ENCODE measurements at regions not wholly inside any gene's neighbourhood (a gene's known extent, or its start where the extent isn't known, plus 50 kb on each side); places are given as distances from the start of the nearest gene placed in this dataset.
"Not testable (repeated sequence)": the region's sequence is repeated elsewhere in the genome, so short reads cannot be mapped to it uniquely, and the experiment has no call there.

- H3K4me3 Mint-ChIP-seq, result no peak overlapping the region
- H3K27ac Mint-ChIP-seq (ENCODE audit: unreplicated experiment), result no peak overlapping the region
- no peaks in the 10 kb centered on the region for H3K36me3 Mint-ChIP-seq (ENCODE audit: low read depth)
- no peaks in the 10 kb centered on the region for H3K27me3 Mint-ChIP-seq (ENCODE audit: low read depth)
- H3K9me3 Mint-ChIP-seq, result peaks cover 7% of the 10 kb centered on the region
- DNase-seq (ENCODE audit: low read depth, low spot score), result no peak
- no peak for TF ChIP-seq CTCF (conservative IDR thresholded peaks at IDR 0.05)
- H3K4me1 Mint-ChIP-seq, result no peaks in the 10 kb centered on the region
Measured at GRCh38 chr3:26237036-26237682, 385.4 kb upstream of the LRRC3B start.

- not testable (repeated sequence) for H3K27me3 Mint-ChIP-seq (ENCODE audit: low read depth); H3K36me3 Mint-ChIP-seq (ENCODE audit: low read depth); H3K4me3 Mint-ChIP-seq; H3K4me1 Mint-ChIP-seq; H3K27ac Mint-ChIP-seq (ENCODE audit: unreplicated experiment); DNase-seq (ENCODE audit: low read depth, low spot score); H3K9me3 Mint-ChIP-seq
Measured at GRCh38 chr3:26244586-26244985, 378.0 kb upstream of the LRRC3B start.

- Mint-ChIP-seq H3K4me3 (no peak overlapping the region), H3K9me3 (no peaks in the 10 kb centered on the region), H3K36me3 (ENCODE audit: low read depth) (no peaks in the 10 kb centered on the region), H3K4me1 (no peaks in the 10 kb centered on the region), H3K27ac (ENCODE audit: unreplicated experiment) (no peak overlapping the region), H3K27me3 (ENCODE audit: low read depth) (no peaks in the 10 kb centered on the region)
- no peak for DNase-seq (ENCODE audit: low read depth, low spot score)
- TF ChIP-seq CTCF (conservative IDR thresholded peaks at IDR 0.05), result no peak
Measured at GRCh38 chr3:26245236-26245635, 377.3 kb upstream of the LRRC3B start.

- Mint-ChIP-seq H3K4me3 (no peak overlapping the region), H3K9me3 (no peaks in the 10 kb centered on the region), H3K4me1 (no peaks in the 10 kb centered on the region), H3K27me3 (ENCODE audit: low read depth) (no peaks in the 10 kb centered on the region), H3K27ac (ENCODE audit: unreplicated experiment) (no peak overlapping the region), H3K36me3 (ENCODE audit: low read depth) (no peaks in the 10 kb centered on the region)
- no peak for DNase-seq (ENCODE audit: low read depth, low spot score)
- TF ChIP-seq CTCF (conservative IDR thresholded peaks at IDR 0.05), result no peak
Measured at GRCh38 chr3:26246901-26247300, 375.7 kb upstream of the LRRC3B start.

- no peak for DNase-seq (ENCODE audit: low read depth, low spot score)
- Mint-ChIP-seq H3K36me3 (ENCODE audit: low read depth) (no peaks in the 10 kb centered on the region), H3K27ac (ENCODE audit: unreplicated experiment) (no peak overlapping the region), H3K27me3 (ENCODE audit: low read depth) (no peaks in the 10 kb centered on the region), H3K4me1 (no peaks in the 10 kb centered on the region), H3K9me3 (no peaks in the 10 kb centered on the region), H3K4me3 (no peak overlapping the region)
- TF ChIP-seq CTCF (conservative IDR thresholded peaks at IDR 0.05), result no peak
Measured at GRCh38 chr3:26247712-26248111, 374.9 kb upstream of the LRRC3B start.

- Mint-ChIP-seq H3K4me3 (no peak overlapping the region), H3K4me1 (no peaks in the 10 kb centered on the region), H3K27ac (ENCODE audit: unreplicated experiment) (no peak overlapping the region), H3K9me3 (no peaks in the 10 kb centered on the region), H3K27me3 (ENCODE audit: low read depth) (no peaks in the 10 kb centered on the region), H3K36me3 (ENCODE audit: low read depth) (no peaks in the 10 kb centered on the region)
- no peak for DNase-seq (ENCODE audit: low read depth, low spot score)
- TF ChIP-seq CTCF (conservative IDR thresholded peaks at IDR 0.05), result no peak
Measured at GRCh38 chr3:26252001-26252400, 370.6 kb upstream of the LRRC3B start.

All from neural crest cell (in vitro differentiated cells).